Ishikawa (cell line): ENCODE measurements at regions not wholly inside any gene's neighbourhood (a gene's known extent, or its start where the extent isn't known, plus 50 kb on each side); places are given as distances from the start of the nearest gene placed in this dataset.

Source experiments
- CEBPB ChIP-seq: IDR thresholded peaks from 2 replicates; pipeline ENCODE4 v1.6.1; 2012
- CREB1 ChIP-seq: IDR thresholded peaks from 2 replicates; pipeline ENCODE4 v1.6.1; 2012; ENCODE audit warnings: low read depth
- EGR1 ChIP-seq: IDR thresholded peaks from 2 replicates; pipeline ENCODE4 v1.6.1; 2012
- EP300 ChIP-seq: IDR thresholded peaks from 2 replicates; pipeline ENCODE4 v1.6.1; 2012; ENCODE audit warnings: borderline replicate concordance
- FOXM1 ChIP-seq: IDR thresholded peaks from 2 replicates; pipeline ENCODE4 v1.6.1; 2012; ENCODE audit warnings: low read depth, borderline replicate concordance
- NFIC ChIP-seq: IDR thresholded peaks from 2 replicates; pipeline ENCODE4 v1.6.1; 2012
- RAD21 ChIP-seq: IDR thresholded peaks from 2 replicates; pipeline ENCODE4 v1.6.1; 2012; ENCODE audit warnings: low read depth
- TAF1 ChIP-seq: IDR thresholded peaks from 2 replicates; pipeline ENCODE4 v1.6.1; 2012; ENCODE audit warnings: low read depth, mild to moderate bottlenecking
- TCF12 ChIP-seq: IDR thresholded peaks from 2 replicates; pipeline ENCODE4 v1.6.1; 2012; ENCODE audit warnings: low read depth
- TEAD4 ChIP-seq: IDR thresholded peaks from 2 replicates; pipeline ENCODE4 v1.6.1; 2012
- YY1 ChIP-seq: IDR thresholded peaks from 2 replicates; pipeline ENCODE4 v1.6.1; 2012; ENCODE audit warnings: low read depth
- ZBTB7A ChIP-seq: IDR thresholded peaks from 2 replicates; pipeline ENCODE4 v1.6.1; 2012; ENCODE audit warnings: low read depth
- TF ChIP-seq, protein P1 (sequence below): IDR thresholded peaks from 2 replicates; pipeline ENCODE4 v1.6.1; 2012
- TF ChIP-seq, protein P2 (sequence below): IDR thresholded peaks from 2 replicates; pipeline ENCODE4 v1.6.1; 2012
- TF ChIP-seq, protein P3 (sequence below): IDR thresholded peaks from 2 replicates; pipeline ENCODE4 v1.6.1; 2012; ENCODE audit warnings: low read depth, mild to moderate bottlenecking

DNA sequence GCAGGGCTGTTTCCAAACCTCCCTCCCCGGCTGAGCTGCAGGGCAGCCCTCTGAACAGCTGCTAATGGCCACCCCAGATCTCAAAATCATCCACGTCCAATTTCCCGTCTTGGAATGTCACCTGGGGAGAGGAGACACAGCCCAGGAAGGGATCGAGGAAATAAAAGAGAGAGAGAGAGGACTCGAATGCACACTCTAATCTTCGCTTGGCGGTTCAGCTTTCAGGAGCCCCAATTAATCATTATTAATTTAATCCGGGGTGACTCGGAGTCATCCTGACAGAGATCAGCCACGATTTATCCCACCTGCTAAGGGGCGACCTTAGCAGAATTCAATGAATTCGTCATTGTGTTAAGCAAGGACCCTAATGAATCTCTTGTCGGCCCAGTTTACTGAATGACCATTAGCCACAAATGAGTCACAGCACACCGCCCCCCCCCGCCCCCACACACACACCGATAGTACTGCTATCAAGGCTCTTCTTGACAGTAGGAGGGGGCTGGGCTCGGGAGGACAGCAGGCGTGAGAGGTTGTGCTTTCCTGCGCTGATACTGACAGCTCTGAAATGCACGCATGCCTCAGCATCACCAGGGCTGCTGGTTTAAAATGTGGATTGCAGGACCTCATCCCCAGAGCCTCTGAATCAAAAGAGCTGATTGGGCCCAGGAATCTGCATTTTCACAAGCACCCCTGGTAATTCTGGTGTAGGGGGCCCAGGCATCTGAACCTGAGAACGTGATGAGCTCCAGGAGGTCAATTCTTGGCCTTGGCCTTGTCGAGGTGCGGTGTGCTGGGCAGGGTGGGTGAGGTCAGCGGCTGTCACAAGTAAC, 190.0 kb upstream of the CIBAR2 start:
- TF ChIP-seq CEBPB (no peak), TEAD4 (no peak), NFIC (no peak), FOXM1 (no peak), RAD21 (no peak), EP300 (no peak), ZBTB7A (no peak), CREB1 (no peak), TAF1 (no peak), EGR1 (no peak), TCF12 (no peak)
- TF ChIP-seq, protein P1, sequence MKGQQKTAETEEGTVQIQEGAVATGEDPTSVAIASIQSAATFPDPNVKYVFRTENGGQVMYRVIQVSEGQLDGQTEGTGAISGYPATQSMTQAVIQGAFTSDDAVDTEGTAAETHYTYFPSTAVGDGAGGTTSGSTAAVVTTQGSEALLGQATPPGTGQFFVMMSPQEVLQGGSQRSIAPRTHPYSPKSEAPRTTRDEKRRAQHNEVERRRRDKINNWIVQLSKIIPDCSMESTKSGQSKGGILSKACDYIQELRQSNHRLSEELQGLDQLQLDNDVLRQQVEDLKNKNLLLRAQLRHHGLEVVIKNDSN: no peak
- TF ChIP-seq, protein P2, sequence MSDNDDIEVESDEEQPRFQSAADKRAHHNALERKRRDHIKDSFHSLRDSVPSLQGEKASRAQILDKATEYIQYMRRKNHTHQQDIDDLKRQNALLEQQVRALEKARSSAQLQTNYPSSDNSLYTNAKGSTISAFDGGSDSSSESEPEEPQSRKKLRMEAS: no peak
- TF ChIP-seq, protein P3, sequence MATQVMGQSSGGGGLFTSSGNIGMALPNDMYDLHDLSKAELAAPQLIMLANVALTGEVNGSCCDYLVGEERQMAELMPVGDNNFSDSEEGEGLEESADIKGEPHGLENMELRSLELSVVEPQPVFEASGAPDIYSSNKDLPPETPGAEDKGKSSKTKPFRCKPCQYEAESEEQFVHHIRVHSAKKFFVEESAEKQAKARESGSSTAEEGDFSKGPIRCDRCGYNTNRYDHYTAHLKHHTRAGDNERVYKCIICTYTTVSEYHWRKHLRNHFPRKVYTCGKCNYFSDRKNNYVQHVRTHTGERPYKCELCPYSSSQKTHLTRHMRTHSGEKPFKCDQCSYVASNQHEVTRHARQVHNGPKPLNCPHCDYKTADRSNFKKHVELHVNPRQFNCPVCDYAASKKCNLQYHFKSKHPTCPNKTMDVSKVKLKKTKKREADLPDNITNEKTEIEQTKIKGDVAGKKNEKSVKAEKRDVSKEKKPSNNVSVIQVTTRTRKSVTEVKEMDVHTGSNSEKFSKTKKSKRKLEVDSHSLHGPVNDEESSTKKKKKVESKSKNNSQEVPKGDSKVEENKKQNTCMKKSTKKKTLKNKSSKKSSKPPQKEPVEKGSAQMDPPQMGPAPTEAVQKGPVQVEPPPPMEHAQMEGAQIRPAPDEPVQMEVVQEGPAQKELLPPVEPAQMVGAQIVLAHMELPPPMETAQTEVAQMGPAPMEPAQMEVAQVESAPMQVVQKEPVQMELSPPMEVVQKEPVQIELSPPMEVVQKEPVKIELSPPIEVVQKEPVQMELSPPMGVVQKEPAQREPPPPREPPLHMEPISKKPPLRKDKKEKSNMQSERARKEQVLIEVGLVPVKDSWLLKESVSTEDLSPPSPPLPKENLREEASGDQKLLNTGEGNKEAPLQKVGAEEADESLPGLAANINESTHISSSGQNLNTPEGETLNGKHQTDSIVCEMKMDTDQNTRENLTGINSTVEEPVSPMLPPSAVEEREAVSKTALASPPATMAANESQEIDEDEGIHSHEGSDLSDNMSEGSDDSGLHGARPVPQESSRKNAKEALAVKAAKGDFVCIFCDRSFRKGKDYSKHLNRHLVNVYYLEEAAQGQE: no peak

DNA sequence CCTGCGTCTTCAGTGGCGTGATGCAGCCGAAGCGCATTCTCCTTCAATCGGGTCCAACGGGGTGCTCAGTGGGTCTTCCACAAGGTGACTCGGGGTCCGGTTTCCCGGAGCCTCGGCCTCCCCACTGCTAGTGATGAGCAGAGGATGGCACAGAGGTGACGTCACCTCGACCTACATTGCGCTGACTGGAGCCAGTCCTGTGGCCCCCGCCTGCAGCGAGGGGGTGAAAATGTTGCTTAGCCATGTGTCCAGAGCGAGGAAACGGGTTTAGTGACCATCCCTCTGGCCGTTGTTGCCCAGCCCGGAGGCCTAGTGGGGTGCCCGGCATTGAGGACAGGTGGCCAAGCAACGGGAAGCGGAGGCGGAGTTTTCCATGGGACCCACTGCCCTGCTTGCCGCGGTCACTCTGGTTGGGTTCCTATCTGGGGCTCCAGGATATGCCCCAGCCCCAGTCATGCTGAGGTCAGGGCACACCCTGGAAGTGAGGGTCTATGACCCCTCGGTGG, 190.6 kb upstream of the CIBAR2 start:
- no peak for TF ChIP-seq TAF1
- TF ChIP-seq, protein P3: no peak

DNA sequence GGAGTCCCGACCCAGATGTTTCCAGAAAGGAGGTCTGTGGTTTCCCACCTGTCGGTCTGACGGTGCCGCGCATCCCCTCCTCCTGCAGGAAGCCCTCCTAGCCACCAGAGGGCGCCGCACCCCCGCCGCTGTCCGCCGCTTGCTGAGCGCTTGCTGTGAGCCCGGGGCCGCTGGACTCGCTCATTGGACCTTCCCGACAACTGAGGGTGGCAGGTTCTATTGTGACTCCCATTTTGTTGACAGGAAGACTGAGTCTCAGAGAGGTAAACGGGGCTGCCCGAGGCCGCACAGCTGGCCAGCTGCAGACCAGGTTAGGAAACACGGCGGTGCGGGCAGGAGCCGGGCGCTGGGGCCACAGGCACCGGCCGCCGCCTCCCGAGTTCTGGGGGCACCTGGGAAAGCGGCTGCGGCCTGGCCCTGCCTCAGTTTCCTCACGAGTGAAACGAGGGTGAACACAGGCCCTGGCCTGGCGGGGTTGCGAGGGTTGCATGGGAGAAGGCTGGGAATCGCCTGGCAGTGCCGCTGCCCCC, 191.1 kb upstream of the CIBAR2 start:
- TF ChIP-seq, protein P1: no peak
- TF ChIP-seq EP300 (no peak), ZBTB7A (no peak), TEAD4 (no peak)
- TF ChIP-seq, protein P2: no peak
- TF ChIP-seq, protein P3: no peak

DNA sequence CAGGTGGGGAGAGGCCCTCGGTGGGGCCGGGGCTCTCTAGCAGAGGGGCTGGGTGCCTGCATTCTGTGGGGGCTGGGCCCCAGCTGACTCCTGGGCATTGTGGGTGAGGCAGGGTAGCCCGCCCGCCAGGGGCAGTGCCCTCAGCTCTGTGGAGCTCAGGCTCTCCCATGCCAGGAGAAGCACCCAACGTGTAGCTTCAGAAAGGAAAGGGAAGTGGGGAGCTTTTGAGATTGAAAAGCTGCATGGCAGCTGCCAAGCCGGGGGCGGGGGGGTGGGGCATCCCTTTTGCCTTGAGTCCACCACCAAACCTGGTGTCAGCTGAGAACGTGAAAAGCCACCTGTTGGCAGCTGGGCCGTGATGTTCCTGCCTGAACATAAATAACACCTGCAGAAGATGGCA, 192.1 kb upstream of the CIBAR2 start:
- TF ChIP-seq EP300 (no peak), ZBTB7A (no peak), TAF1 (no peak), EGR1 (no peak), YY1 (no peak), FOXM1 (no peak), TCF12 (no peak), CREB1 (no peak), NFIC (no peak), RAD21 (no peak), TEAD4 (no peak), CEBPB (no peak)
- TF ChIP-seq, protein P3: no peak
- TF ChIP-seq, protein P1: no peak
- TF ChIP-seq, protein P2: no peak
